8988T (cell line): ENCODE measurements at regions not wholly inside any gene's neighbourhood (a gene's known extent, or its start where the extent isn't known, plus 50 kb on each side); places are given as distances from the start of the nearest gene placed in this dataset.

ENCODE experiments used
- DNase-seq: peaks from one replicate; pipeline ENCODE4 v3.0.0; 2011

DNA sequence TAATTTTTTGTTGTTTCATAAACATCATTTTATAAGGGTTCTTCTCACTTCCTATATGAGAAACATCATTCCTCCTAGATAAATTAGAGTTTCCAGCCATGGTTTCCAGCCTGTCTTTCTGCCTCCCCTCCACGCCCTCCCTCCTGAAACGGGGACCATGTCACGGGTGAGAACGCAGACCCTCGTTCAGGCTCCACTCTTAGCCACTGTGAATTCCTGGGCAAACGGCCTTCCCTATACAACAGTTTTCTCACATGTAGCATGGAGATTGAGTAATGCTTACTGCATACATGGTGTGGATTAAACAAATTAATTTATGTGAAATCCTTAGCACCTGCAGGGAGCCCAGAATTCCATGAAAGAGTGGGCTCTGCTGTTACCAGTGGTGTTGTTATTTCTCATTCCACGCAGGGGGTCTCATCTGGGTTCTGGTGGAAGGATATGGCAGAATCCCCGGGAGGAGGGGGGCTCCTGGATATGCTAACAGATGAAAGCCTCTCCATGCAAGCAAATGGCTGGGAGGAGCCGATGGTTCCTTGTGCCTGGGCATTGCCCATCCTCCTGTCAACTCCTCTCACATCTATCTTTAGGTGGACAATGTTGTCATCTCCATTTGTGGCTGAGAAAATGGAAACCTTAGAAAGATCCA, 54.0 kb upstream of the TWIST2 start:
- no peak for DNase-seq

GRCh38 chr2:238796223-238796885, 51.5 kb upstream of the TWIST2 start:
- no peak for DNase-seq

GRCh38 chr2:238797537-238797936, 50.3 kb upstream of the TWIST2 start:
- DNase-seq = no peak
